ENCODE measurements at regions not wholly inside any gene's neighbourhood (a gene's known extent, or its start where the extent isn't known, plus 50 kb on each side); places are given as distances from the start of the nearest gene placed in this dataset.
"Not testable (repeated sequence)": the region's sequence is repeated elsewhere in the genome, so short reads cannot be mapped to it uniquely, and the experiment has no call there.

DNA sequence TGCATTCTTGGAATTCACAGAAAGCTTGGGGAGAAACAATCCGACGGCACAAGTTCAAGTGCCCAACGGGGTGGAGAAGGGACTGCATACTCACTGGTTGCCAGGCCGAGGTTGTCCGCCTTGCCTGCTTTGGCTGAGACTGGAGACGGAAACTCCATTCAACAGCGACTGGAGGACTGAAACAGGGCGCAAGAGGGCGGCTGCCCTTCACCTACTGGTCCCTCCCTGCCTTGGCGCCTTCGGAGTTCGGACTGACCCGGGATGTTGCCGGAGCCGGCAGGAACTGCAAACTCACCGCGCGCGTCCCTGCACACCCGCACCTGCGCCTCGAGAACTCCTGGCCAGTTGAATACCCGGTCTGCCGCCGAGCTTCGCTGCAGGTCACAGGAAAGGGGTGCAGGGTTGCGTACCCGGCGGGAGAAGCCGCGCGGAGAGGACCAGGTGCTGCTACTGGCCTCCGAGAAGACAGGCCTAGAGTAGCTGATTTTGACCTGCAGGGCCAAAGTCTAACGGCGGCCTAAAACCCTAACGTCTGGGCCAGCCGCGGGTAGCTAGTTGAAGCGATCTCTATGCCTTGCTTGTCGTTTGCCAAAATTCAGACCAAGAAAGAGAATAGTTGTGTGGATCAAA lies 132.9 kb downstream of the FAM72B start:
- not testable (repeated sequence) for H3K4me1 Mint-ChIP-seq; H3K9me3 Mint-ChIP-seq; DNase-seq; H3K27me3 Mint-ChIP-seq (ENCODE audit: low read depth in 3 of 3); H3K4me3 Mint-ChIP-seq; H3K36me3 Mint-ChIP-seq; H3K27ac Mint-ChIP-seq

DNA sequence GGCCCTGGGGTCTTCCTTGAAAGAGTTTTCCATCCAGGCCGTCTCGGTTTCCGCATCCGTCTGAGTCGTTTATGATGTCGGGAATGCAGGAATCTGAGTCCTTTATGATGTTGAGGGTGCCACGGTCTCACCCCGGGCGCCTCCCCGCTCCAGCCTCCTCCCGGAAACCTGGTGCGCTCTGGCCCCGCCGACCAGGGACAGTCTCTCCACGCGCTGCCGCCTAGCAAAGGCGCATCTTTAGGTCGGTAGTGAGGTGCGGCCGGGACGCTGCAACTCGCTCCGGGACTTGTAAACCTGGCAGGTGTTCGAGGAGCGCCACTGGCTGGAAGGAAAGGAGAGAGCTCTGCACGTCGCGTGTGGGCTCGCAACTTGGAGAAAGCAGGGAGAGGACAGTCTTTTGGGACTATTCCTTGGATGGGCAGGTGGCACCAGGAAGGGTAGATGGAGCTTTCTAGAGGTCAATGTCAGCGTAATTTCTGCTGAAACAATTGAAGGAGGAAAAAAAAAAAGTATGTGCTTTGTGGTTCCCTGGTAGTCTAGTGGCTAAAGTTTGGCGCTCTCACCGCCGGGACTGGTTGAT lies 132.0 kb downstream of the FAM72B start:
- not testable (repeated sequence) for DNase-seq; H3K4me3 Mint-ChIP-seq; H3K27me3 Mint-ChIP-seq (ENCODE audit: low read depth in 3 of 3); H3K4me1 Mint-ChIP-seq; H3K36me3 Mint-ChIP-seq; H3K27ac Mint-ChIP-seq; H3K9me3 Mint-ChIP-seq

GRCh38 chr1:121054928-121055327 lies 129.2 kb downstream of the FAM72B start:
- not testable (repeated sequence) for H3K36me3 Mint-ChIP-seq; H3K4me3 Mint-ChIP-seq; DNase-seq; H3K27me3 Mint-ChIP-seq (ENCODE audit: low read depth in 3 of 3); H3K27ac Mint-ChIP-seq; H3K4me1 Mint-ChIP-seq; H3K9me3 Mint-ChIP-seq

DNA sequence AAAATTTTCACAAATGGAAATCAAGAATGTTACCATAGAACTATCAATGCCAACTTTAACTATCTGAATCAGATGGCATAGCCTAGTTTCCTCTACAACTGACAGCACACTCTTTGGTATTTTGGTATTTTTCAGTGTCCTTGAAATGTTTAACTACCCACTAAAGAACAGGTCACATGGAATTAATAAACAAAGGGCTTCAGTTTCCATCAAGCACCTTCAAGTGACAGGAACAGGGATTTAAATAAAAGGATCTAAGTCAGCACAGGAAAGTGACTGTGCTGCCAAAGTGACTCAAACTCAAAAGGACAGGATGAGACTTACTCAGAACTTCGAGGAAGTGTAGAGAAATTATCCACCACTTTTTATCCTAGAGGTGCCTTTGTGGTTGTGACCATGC lies 117.2 kb downstream of the FAM72B start:
- H3K9me3 Mint-ChIP-seq; H3K27ac Mint-ChIP-seq; H3K4me1 Mint-ChIP-seq; H3K4me3 Mint-ChIP-seq; H3K36me3 Mint-ChIP-seq; H3K27me3 Mint-ChIP-seq (ENCODE audit: low read depth in 3 of 3); DNase-seq: not testable (repeated sequence)

DNA sequence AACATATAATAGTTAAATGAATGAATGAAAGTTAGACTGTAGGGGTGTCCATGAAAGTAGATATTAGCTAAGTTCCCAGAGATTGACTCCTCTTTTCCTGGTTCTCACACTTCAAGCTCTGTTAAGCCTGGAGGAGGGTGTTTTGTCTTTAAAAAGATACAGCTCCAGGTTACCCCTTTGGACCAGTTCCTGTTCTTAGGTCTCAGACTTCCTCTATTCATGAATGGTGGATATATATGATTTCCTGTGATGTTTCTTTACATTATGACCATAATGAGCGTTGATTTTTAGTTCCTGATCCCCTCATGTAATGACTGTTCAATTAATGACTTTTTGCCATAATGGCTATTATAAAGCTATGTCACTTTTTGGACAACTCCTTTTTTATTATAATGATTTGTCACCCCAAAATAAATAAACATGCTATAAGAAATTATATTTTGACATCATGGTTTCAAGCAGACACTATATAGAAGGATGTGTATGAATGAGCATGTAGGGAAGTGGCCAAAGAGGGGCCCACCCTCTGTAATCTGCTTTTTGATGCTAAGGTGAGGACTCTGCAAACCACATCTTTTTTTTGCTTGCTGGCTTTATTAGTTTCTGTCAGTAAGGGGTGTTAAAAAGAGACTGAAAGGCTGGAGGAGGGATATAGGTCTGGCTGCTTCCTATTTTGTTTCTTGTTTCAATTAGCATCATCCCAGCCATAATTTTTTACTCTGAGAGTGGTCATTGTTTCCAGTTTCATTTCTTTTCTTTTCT lies 115.2 kb downstream of the FAM72B start:
- not testable (repeated sequence) for DNase-seq; H3K4me3 Mint-ChIP-seq; H3K4me1 Mint-ChIP-seq; H3K9me3 Mint-ChIP-seq; H3K27ac Mint-ChIP-seq; H3K36me3 Mint-ChIP-seq; H3K27me3 Mint-ChIP-seq (ENCODE audit: low read depth in 3 of 3)

GRCh38 chr1:121073852-121074251 lies 110.3 kb downstream of the FAM72B start:
- not testable (repeated sequence) for H3K27me3 Mint-ChIP-seq (ENCODE audit: low read depth in 3 of 3); H3K27ac Mint-ChIP-seq; H3K9me3 Mint-ChIP-seq; H3K4me3 Mint-ChIP-seq; DNase-seq; H3K4me1 Mint-ChIP-seq; H3K36me3 Mint-ChIP-seq

DNA sequence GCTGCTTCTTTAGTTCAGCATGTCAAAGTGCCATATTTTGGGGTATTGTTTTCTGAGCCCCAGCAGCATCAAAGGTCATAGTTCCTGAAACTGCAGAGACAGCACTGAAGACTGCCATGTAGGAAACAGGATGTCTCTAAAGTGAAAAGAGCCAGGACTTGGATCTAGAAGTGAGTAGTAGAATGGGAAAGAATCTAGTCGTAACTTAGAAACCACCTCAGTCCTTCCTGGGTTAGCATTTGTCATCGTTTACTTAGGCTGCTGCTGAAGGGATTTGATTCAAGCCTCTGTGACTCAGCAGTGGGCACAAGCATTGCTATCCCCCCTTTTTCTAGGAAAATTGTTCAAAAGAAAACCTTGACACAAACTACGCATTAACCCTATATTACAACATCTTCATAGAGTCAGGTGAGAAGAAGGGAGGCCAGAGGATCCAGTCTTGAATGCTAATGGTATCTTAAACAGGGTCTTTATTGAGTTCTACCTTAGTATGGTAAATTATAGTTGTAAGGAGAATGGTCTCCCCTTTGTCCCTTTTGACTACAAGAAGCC lies 108.8 kb downstream of the FAM72B start:
- not testable (repeated sequence) for H3K36me3 Mint-ChIP-seq; H3K27me3 Mint-ChIP-seq (ENCODE audit: low read depth in 3 of 3); H3K9me3 Mint-ChIP-seq; DNase-seq; H3K27ac Mint-ChIP-seq; H3K4me1 Mint-ChIP-seq; H3K4me3 Mint-ChIP-seq

GRCh38 chr1:121076674-121077073 lies 107.5 kb downstream of the FAM72B start:
- peaks cover 8 to 13% of the 10 kb centered on the region in 2 donors for H3K4me1 Mint-ChIP-seq
- DNase-seq; H3K27me3 Mint-ChIP-seq (ENCODE audit: low read depth in 3 of 3); H3K36me3 Mint-ChIP-seq; H3K4me3 Mint-ChIP-seq; H3K9me3 Mint-ChIP-seq; H3K27ac Mint-ChIP-seq: not testable (repeated sequence)

- peak overlapping the region in 1 of 5 donors; percentile 71 for H3K4me3 Mint-ChIP-seq
These were observed 104.5 kb downstream of the FAM72B start for GRCh38 chr1:121079655-121080054.

GRCh38 chr1:121080197-121080903 lies 103.8 kb downstream of the FAM72B start:
- peak overlapping the region in 4 of 5 donors; percentile 55 to 71 (median 60) for H3K4me3 Mint-ChIP-seq
- H3K4me1 Mint-ChIP-seq: peaks cover 8 to 13% of the 10 kb centered on the region in 2 donors
- not testable (repeated sequence) for H3K36me3 Mint-ChIP-seq; H3K9me3 Mint-ChIP-seq; H3K27ac Mint-ChIP-seq; H3K27me3 Mint-ChIP-seq (ENCODE audit: low read depth in 3 of 3); DNase-seq

More at GRCh38 chr1:121079655-121080054, 104.5 kb downstream of the FAM72B start:
- not testable (repeated sequence) for H3K27ac Mint-ChIP-seq; DNase-seq; H3K27me3 Mint-ChIP-seq (ENCODE audit: low read depth in 3 of 3); H3K9me3 Mint-ChIP-seq; H3K36me3 Mint-ChIP-seq
- H3K4me1 Mint-ChIP-seq: peaks cover 8 to 13% of the 10 kb centered on the region in 2 donors

- H3K27me3 Mint-ChIP-seq (ENCODE audit: low read depth in 3 of 3); DNase-seq; H3K9me3 Mint-ChIP-seq; H3K27ac Mint-ChIP-seq; H3K36me3 Mint-ChIP-seq: not testable (repeated sequence)
- Mint-ChIP-seq H3K4me3 (peak overlapping the region in 1 of 5 donors; percentile 8), H3K4me1 (peaks cover 8 to 13% of the 10 kb centered on the region in 2 donors)
These were observed 103.3 kb downstream of the FAM72B start for GRCh38 chr1:121080904-121081264.

DNA sequence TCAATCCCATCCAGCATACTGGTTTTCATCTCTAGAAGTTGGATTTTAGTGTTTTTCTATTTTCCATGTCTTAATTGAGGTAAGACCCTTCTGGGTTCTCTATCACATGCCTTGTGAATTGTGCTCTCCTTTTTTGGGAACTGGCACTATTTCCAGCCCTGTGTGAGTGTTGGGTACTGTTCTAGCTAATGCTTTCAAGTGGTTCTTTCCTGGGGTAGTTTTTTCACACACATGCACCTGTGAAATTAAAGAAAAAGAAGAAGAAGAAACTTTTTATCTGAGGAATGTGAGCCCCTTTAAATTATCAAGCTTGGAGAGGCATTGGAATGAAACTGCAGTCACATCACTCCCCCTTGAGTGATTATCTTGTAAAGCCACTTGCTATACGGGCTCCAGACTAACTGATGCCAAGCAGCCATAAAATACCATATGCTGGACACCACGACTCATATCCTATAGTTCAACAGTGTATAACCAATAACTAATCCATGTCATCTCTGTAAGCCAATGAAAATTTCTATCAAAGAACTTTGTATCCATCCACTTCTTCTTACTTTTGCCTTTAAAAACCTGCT lies 102.4 kb downstream of the FAM72B start:
- H3K4me3 Mint-ChIP-seq; H3K36me3 Mint-ChIP-seq; H3K27me3 Mint-ChIP-seq (ENCODE audit: low read depth in 3 of 3); H3K27ac Mint-ChIP-seq; DNase-seq; H3K9me3 Mint-ChIP-seq: not testable (repeated sequence)
- H3K4me1 Mint-ChIP-seq: peaks cover 8 to 13% of the 10 kb centered on the region in 2 donors

DNA sequence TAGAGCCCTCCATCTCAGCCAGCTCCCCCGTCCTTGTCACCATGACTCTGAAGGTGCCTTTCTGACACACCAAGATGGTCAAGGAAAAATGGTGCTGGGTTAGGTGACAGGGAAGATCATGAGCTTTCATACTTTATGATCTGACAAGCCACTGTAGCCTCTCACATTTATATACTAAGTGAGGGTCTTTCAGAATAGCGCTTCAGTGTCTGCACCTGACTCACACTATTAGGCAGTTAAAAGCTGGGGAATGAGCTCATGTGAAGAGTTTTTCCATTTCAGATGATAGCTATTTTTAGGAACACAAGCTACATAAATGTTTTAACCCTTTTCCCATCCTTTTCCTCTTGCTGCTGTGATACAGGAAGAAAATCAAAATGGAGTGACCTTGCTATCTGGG lies 101.1 kb downstream of the FAM72B start:
- not testable (repeated sequence) for H3K27me3 Mint-ChIP-seq (ENCODE audit: low read depth in 3 of 3); H3K9me3 Mint-ChIP-seq; H3K4me3 Mint-ChIP-seq; H3K27ac Mint-ChIP-seq; DNase-seq; H3K36me3 Mint-ChIP-seq
- H3K4me1 Mint-ChIP-seq: peaks cover 8 to 13% of the 10 kb centered on the region in 2 donors

GRCh38 chr1:121086249-121086648 lies 97.9 kb downstream of the FAM72B start:
- H3K9me3 Mint-ChIP-seq; H3K27ac Mint-ChIP-seq; H3K4me1 Mint-ChIP-seq; H3K36me3 Mint-ChIP-seq; H3K27me3 Mint-ChIP-seq (ENCODE audit: low read depth in 3 of 3); DNase-seq; H3K4me3 Mint-ChIP-seq: not testable (repeated sequence)

Measured in immature natural killer cell (primary cell).